ENCODE measurements at regions not wholly inside any gene's neighbourhood (a gene's known extent, or its start where the extent isn't known, plus 50 kb on each side); places are given as distances from the start of the nearest gene placed in this dataset.

GRCh38 chr4:176453079-176453478, 133.3 kb downstream of the SPCS3 start:
- intact Hi-C loops (cut with DNase I), result no loop called here
- Histone ChIP-seq H3K4me1 (no peaks in the 10 kb centered on the region), H3K9me3 (no peaks in the 10 kb centered on the region), H3K4me3 (no peak overlapping the region), H3K27me3 (no peaks in the 10 kb centered on the region), H3K36me3 (no peaks in the 10 kb centered on the region), H3K27ac (no peak overlapping the region)
- DNase-seq, result no peak
- TF ChIP-seq, protein P1, sequence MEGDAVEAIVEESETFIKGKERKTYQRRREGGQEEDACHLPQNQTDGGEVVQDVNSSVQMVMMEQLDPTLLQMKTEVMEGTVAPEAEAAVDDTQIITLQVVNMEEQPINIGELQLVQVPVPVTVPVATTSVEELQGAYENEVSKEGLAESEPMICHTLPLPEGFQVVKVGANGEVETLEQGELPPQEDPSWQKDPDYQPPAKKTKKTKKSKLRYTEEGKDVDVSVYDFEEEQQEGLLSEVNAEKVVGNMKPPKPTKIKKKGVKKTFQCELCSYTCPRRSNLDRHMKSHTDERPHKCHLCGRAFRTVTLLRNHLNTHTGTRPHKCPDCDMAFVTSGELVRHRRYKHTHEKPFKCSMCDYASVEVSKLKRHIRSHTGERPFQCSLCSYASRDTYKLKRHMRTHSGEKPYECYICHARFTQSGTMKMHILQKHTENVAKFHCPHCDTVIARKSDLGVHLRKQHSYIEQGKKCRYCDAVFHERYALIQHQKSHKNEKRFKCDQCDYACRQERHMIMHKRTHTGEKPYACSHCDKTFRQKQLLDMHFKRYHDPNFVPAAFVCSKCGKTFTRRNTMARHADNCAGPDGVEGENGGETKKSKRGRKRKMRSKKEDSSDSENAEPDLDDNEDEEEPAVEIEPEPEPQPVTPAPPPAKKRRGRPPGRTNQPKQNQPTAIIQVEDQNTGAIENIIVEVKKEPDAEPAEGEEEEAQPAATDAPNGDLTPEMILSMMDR (IDR thresholded peaks at IDR 0.05), result no peak
- no peak for ATAC-seq

DNA sequence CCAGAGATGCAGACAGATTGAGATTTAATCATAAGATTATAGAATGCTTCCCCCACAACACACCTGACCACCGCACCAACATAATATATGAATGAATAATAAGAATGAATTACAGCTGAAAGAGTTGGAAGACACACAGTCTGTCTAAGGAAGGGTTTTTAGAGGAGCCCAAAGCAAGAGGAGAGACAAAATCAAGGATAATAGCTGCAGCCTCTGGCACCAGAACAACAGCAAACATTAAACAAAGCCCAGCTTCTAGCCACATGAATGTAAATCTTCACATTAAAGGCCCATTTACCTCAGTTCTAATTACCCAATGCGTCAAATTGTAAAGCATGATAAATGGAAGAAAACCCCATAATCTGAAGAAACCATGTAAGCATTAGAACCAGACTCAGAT, 133.9 kb downstream of the SPCS3 start:
- Histone ChIP-seq H3K36me3 (no peaks in the 10 kb centered on the region), H3K27ac (no peak overlapping the region), H3K27me3 (no peaks in the 10 kb centered on the region), H3K9me3 (no peaks in the 10 kb centered on the region), H3K4me3 (no peak overlapping the region), H3K4me1 (no peaks in the 10 kb centered on the region)
- TF ChIP-seq, protein P1 (IDR thresholded peaks at IDR 0.05), result no peak
- ATAC-seq (no peak), DNase-seq (no peak)
- intact Hi-C loops (cut with DNase I), result no loop called here

- intact Hi-C loops (cut with DNase I), result no loop called here
- no peaks in the 10 kb centered on the region for H3K9me3 ChIP-seq
- no peak overlapping the region for H3K27ac ChIP-seq
- no peak overlapping the region for H3K4me3 ChIP-seq
- no peaks in the 10 kb centered on the region for H3K4me1 ChIP-seq
- ATAC-seq (no peak), DNase-seq (no peak)
- TF ChIP-seq, protein P1 (IDR thresholded peaks at IDR 0.05), result no peak
- no peaks in the 10 kb centered on the region for H3K36me3 ChIP-seq
- no peaks in the 10 kb centered on the region for H3K27me3 ChIP-seq
These were observed 145.0 kb downstream of the SPCS3 start for GRCh38 chr4:176464748-176465147.

- intact Hi-C loops (cut with DNase I), result no loop called here
These were observed 147.2 kb downstream of the SPCS3 start for GRCh38 chr4:176467001-176467400.

GRCh38 chr4:176469546-176469945, 149.8 kb downstream of the SPCS3 start:
- intact Hi-C loops (cut with DNase I), result no loop called here
- DNase-seq (no peak), ATAC-seq (no peak)
- no peaks in the 10 kb centered on the region for H3K36me3 ChIP-seq
- no peaks in the 10 kb centered on the region for H3K9me3 ChIP-seq
- no peak overlapping the region for H3K4me3 ChIP-seq
- no peaks in the 10 kb centered on the region for H3K4me1 ChIP-seq
- no peak overlapping the region for H3K27ac ChIP-seq
- H3K27me3 ChIP-seq, result no peaks in the 10 kb centered on the region
- TF ChIP-seq, protein P1 (IDR thresholded peaks at IDR 0.05), result no peak

More at GRCh38 chr4:176467001-176467400, 147.2 kb downstream of the SPCS3 start:
- Histone ChIP-seq H3K4me3 (no peak overlapping the region), H3K4me1 (no peaks in the 10 kb centered on the region), H3K9me3 (no peaks in the 10 kb centered on the region), H3K36me3 (no peaks in the 10 kb centered on the region), H3K27ac (no peak overlapping the region), H3K27me3 (no peaks in the 10 kb centered on the region)
- ATAC-seq, result no peak
- TF ChIP-seq, protein P1 (IDR thresholded peaks at IDR 0.05), result no peak
- no peak for DNase-seq

- intact Hi-C loops (cut with DNase I), result no loop called here
- Histone ChIP-seq H3K27ac (no peak overlapping the region), H3K4me3 (no peak overlapping the region), H3K36me3 (no peaks in the 10 kb centered on the region), H3K4me1 (no peaks in the 10 kb centered on the region), H3K9me3 (peaks cover 3% of the 10 kb centered on the region), H3K27me3 (no peaks in the 10 kb centered on the region)
- DNase-seq (no peak), ATAC-seq (no peak)
- TF ChIP-seq, protein P1 (IDR thresholded peaks at IDR 0.05), result no peak
These were observed 150.9 kb downstream of the SPCS3 start for GRCh38 chr4:176470671-176471070.
